Cerebellar cortex (tissue), 1 donor: ENCODE measurements at regions not wholly inside any gene's neighbourhood (a gene's known extent, or its start where the extent isn't known, plus 50 kb on each side); places are given as distances from the start of the nearest gene placed in this dataset.

ENCODE experiments used
- DNase-seq: peaks from one replicate; pipeline ENCODE4 v3.0.0-alpha.2; 2015; ENCODE audit warnings: low spot score

- no peak for DNase-seq
Measured at GRCh38 chr5:2334719-2335118, 416.8 kb downstream of the IRX2 start.

- DNase-seq: no peak
Measured at GRCh38 chr5:2333291-2333690, 418.2 kb downstream of the IRX2 start.

GRCh38 chr5:2332521-2332920 lies 419.0 kb downstream of the IRX2 start:
- DNase-seq: no peak

DNA sequence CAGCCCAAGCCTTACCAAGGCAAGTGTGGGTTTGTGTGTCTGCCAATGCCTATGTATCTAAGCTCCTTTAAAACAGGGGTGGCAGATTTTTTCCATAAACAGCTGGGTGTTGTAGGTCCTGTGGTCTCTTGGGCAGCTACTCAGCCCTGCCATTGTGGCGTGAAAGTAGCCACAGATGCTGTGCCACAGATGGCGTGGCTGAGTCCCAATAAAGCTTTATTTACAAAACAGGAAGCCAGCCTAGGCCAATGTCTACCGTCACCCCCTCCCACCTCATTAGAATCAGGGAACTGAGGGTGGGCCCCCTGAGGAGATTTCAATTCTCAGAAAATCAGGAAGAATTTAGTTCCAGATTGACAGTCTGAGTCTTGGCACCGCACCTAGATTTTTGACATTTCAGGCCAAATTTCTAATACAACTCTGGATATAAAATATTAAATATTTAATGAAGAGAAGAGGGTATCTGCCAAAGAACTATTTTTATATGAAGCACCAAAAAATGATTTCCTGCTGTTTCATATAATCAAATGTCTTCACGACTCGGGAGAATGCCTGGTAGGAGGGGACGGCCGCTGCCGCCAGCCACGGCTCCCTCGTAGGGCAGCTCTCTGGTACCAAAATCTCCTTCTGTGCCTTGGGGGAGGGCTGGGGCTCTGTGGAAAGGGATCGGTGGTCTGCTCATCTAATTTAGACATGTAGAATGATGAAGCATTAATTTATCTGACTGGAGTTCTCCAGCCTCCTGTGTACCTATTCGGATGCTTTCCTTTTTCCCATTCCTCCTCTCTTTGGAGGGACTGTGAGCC lies 420.9 kb downstream of the IRX2 start:
- no peak for DNase-seq

GRCh38 chr5:2329741-2330140 lies 421.7 kb downstream of the IRX2 start:
- DNase-seq: no peak

DNA sequence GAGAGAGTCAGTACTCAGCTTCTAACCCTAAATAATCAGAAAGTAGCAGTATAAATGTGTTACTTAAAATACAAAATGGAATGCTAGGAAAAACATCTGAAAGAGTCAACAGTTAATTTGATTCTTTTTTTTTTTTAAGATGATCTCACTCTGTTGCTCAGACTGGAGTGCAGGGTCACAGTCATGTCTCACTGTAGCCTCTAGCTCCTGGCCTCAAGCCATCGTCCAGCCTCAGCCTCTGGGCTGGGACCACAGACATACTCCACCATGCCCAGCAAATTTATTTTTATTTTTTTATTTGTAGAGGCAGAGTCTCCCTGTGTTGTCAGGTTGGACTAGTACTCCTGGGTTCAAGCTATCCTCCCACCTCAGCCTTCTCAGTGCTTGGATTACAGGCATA lies 424.9 kb downstream of the IRX2 start:
- DNase-seq: no peak

DNA sequence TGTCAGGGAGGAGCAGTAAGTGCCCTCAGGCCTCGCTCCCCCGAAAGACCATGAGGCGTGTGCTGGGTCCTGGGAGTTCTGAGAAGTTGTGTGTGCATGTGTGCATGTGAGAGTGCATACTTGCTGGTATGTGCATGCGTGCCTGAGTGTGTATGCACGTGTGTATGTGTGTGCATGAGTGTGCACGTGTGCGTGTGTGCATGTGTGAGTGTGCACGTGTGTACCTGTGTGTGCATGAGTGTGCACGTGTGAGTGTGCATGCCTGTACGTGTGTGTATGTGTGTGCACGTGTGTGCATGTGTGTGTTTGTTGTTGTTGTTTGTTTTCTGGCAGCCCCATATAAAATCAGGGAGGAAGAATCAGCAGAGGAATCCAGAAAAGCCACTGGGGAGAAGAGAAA lies 426.7 kb downstream of the IRX2 start:
- DNase-seq: no peak

DNA sequence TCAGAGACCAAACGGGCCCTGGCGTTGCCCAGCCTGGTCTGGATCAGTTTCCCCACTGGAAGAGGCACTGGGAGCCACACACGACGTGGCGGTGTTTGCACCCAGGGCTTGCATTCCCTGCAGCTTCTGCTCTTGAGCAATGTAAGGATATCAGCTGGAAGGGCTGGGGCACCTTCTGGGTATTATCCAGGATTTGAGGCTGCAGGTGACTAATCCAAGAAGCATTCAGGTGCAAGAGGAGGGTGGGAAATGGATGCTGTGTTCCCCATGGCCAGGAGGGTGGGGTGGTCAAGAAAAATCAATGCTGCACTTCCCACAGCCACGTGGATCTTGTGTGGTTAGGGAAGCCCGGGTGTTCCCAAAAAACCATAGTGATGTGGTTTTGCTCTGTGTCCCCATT lies 430.9 kb downstream of the IRX2 start:
- DNase-seq: no peak

GRCh38 chr5:2317540-2317939 lies 433.9 kb downstream of the IRX2 start:
- DNase-seq: no peak

DNA sequence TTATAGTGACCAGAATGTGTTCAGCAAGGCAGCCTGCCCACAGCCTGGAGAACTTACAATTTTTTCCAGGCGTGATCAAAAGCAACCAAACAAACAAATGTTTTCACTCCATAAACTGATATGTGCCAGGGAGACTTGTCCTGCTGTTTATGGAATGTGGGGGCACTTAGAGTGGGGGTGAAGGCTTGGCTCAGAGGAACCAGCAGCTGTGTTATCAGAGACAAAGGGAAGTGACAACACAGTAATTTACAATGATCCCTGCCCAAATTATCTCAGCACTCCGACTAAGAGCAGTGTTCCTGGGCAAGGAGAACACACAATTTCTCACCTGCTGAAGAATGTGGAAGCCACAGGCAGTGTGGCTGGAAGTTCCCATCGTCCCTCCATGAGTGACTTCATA lies 429.1 kb upstream of the IRX4 start:
- no peak for DNase-seq

- no peak for DNase-seq
Measured at GRCh38 chr5:2310946-2311345, 428.2 kb upstream of the IRX4 start.

- no peak for DNase-seq
Measured at GRCh38 chr5:2307631-2308030, 424.9 kb upstream of the IRX4 start.

GRCh38 chr5:2306711-2307110 lies 424.0 kb upstream of the IRX4 start:
- no peak for DNase-seq

DNA sequence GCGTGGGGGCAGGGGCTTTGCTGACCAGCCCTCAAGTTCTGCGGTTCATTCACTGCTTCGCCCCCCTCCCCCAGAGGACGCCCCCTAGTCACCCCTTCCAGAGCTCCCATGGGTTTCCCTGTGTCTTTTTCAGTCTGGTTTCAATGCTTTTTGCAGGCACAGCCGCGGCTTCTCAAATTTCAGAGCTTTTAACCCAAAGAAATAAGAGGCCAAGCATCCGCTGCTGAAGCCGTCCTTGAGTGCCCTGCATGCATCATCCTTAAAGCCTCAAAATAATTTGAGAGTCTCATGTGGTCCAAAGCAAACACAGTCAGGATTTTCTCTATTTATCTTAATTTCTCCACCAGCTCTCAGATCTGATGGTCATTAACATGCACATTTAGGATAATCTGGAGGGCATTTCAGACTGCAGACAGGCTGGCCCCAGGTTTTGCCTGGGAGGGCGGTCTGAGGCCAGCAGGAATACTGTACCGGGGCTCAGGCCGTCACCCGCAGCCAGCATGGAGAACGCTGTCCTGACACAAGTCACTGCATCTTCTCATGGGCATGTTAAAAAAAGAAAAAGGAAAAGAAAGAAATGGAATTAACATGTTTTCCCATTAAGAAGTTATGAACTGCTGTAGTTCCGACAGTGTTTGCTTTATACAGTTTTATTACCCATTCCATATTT lies 420.8 kb upstream of the IRX4 start:
- no peak for DNase-seq

GRCh38 chr5:2302169-2302568 lies 419.4 kb upstream of the IRX4 start:
- no peak for DNase-seq

DNA sequence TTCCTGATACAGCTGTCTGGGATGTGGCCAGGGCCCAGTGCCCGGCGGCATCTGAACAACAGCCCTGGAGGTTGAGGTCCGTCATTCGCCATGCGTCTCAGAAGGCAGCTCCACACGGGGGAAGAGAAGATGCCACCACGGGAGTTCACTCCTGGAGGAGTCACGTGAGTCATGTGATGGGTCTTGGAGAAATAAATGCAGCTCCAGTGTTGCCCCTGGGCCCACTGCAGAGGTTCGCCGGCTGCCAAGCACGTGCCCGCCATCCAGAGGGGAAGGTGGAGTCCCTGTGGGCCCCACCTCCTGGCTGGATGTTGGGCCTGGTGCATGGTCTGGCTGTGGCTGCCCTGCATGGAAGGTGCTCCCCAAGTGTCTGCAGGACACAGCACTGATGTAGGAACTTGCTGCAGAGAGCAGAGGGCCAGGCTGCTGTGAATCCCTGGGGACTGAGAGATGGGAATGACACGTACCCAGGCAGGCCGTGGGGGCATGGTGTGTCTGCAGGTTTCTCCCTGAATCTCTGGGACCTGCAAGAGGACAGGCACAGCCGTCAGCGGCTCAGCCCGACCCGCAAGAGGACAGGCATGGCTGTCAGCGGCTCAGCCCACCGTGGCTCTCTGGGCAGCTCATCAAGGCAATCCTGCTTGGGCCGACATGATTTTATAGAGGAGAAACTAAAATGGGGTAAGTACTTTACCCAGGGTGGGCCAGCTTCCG lies 418.3 kb upstream of the IRX4 start:
- DNase-seq: no peak

DNA sequence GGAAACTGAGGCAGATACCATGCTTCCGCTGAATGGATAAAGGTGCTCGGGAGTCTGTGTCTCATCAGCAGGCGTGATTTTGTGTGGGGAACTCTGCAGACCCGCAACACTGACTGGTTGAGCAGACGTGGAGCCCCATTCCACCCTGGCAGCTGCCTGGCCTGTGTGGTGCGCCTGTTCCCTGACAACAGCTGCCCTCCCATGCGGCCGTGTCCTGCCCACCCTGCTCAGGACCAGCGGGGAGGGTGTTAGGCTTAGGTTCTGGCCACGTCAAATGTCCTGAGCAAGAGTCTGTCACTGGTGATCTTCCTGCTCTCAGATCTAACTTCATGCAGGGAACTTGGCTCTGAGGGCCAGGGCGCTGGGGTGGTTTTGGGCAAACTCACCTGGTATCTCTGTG lies 417.7 kb upstream of the IRX4 start:
- no peak for DNase-seq

GRCh38 chr5:2299388-2300220 lies 416.9 kb upstream of the IRX4 start:
- no peak for DNase-seq

DNA sequence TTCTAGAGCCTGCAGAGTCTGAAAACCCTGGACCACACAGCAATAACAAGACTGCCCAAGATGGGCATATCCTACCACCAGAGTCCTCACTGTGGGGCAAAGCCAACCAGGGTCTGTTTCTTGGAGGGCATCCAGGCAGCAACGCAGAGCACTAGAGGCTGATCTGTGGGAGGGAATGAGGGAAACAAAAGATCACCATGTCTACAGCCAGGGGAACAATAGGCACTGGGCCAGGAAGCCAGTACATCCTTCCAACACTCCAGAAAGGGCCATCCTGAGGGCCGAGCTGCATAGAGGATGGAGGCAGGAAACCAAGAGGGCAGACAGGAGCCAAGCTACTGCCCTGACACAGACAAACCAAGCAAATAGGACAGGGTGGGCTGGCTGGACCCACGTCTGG lies 416.1 kb upstream of the IRX4 start:
- no peak for DNase-seq

- no peak for DNase-seq
Measured at GRCh38 chr5:2297991-2298390, 415.3 kb upstream of the IRX4 start.

DNA sequence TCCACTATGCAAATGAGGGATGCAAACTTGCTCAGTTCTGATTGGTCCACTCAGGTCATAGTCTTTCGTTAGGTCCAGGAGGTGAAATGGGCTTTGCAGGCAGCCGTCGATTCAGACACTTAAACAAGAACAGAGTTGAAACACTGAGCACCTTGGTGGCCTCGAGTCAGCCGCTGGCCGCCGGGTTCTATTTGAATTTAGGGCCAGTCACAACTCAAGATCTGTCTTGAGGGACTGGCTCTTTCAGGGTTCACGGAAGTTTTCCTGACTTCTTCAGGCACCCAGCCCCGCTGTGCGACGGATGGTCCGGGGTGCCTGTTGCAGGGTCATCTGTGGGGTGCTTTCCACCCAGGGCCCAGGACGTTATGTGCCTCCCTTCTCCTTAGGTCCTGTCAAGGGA lies 412.8 kb upstream of the IRX4 start:
- DNase-seq: no peak

GRCh38 chr5:2293906-2294305 lies 411.2 kb upstream of the IRX4 start:
- no peak for DNase-seq
